Epithelial cell of esophagus (primary cell): ENCODE measurements at regions not wholly inside any gene's neighbourhood (a gene's known extent, or its start where the extent isn't known, plus 50 kb on each side); places are given as distances from the start of the nearest gene placed in this dataset.

Experiments used
- DNase-seq: peaks from one replicate; pipeline ENCODE4 v3.0.0; 2010; ENCODE audit warnings: low read depth
- H3K4me3 ChIP-seq: 2 replicates; pipeline ENCODE4 v1.5.1; 2011; ENCODE audit warnings: mild to moderate bottlenecking, low read length, control low read depth
- TF ChIP-seq, protein P1 (sequence below): IDR thresholded peaks from 2 replicates; pipeline ENCODE4 v1.5.1; 2011; ENCODE audit warnings: low read depth, mild to moderate bottlenecking, low read length, control low read depth, inconsistent platforms; ENCODE audit not compliant: insufficient read depth; ENCODE audit errors: missing control alignments

DNA sequence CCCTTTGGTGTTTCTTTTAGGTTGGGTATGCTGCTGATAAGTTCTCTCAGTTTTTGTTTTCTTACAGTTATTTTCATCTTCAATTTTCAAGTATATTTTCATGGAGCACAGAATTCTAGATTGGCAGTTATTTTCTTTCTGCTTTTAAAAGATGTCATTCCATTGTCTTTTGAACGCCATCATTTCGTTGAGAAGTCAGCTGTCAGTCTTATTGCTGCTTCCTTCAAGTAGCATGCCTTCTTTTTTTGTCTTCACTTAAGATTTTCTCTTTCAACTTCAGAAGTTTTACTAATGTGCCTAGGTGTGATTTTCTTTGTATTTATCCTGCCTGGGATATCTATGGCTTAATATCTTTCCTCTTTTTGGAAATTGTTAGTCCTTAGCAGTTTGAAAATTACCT lies 262.2 kb upstream of the PMFBP1 start:
- peak; percentile 37 for DNase-seq
- TF ChIP-seq, protein P1, sequence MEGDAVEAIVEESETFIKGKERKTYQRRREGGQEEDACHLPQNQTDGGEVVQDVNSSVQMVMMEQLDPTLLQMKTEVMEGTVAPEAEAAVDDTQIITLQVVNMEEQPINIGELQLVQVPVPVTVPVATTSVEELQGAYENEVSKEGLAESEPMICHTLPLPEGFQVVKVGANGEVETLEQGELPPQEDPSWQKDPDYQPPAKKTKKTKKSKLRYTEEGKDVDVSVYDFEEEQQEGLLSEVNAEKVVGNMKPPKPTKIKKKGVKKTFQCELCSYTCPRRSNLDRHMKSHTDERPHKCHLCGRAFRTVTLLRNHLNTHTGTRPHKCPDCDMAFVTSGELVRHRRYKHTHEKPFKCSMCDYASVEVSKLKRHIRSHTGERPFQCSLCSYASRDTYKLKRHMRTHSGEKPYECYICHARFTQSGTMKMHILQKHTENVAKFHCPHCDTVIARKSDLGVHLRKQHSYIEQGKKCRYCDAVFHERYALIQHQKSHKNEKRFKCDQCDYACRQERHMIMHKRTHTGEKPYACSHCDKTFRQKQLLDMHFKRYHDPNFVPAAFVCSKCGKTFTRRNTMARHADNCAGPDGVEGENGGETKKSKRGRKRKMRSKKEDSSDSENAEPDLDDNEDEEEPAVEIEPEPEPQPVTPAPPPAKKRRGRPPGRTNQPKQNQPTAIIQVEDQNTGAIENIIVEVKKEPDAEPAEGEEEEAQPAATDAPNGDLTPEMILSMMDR = no peak
- H3K4me3 ChIP-seq = no peak overlapping the region

DNA sequence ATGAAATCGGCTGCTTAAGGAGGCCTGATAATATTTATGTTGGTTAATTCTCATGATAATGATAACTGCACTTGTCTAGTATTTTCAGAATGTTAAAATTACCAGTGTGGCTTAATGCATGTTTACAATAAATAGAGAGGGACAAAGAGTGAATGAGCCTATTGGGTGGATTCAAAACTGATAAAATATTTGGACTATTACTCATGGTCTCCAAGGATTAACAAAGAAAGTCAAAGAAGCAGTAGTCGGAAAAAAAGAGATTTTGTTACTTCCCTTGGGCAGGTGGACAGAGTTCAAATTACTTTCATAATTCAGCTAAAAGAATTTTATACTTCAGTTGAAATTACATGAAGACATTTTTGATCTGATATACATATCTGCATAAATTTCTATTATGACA lies 258.2 kb upstream of the PMFBP1 start:
- TF ChIP-seq, protein P1 = no peak

DNA sequence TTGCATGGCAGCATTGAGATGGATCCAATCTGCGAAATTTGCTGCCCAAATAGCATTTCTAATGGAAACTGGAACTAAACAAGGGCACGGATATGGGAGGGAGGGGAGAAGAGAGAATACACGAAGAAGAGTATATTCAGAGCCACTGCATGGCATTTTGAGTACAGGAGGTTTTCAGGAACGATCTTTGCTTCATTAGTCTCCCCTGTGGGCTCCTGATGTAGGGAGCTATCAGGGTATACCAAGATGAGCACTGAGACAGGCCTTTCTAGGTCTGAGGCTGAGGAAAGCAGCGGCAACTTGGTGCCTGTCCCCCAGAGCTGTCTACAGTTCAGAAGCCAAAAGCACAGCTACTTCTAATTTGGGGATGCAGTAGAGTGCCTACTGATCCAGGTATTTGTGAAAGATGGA lies 257.7 kb upstream of the PMFBP1 start:
- TF ChIP-seq, protein P1 = no peak
- DNase-seq = no peak
- no peak overlapping the region for H3K4me3 ChIP-seq

More for the DNA sequence above, 258.2 kb upstream of the PMFBP1 start:
- DNase-seq = no peak
- H3K4me3 ChIP-seq = no peak overlapping the region

DNA sequence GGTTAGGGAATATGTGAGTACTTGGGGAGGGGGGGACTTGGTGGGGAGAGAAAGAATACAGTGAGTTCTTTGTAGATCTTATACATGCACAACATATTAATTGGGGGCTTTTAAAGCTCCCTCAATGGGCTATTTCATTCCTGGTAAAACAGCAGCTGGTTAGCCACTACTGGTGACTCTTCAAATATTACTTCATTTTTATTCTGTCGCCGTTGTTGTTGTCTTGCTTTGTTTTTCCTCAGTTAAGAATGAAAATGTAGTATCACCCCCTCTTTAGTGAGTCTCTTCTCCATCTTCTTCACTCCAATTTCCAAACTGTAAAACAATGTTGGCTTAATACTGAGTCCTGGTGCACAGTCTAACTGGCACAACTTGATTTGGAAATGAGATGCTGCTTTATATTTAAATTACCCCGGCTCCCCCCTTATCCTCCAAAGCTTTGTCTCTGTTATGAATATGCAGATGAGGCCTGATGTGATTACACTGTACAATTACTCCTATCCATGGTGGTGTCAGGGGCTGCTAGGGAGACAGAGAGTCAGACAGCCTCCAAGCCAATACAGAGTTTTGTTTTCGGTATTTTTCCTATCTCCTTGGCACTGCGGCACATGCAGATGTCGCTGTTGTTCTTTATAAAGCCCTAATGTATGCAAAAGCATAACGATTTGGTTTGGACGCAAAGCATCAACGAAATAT lies 256.9 kb upstream of the PMFBP1 start:
- H3K4me3 ChIP-seq = no peak overlapping the region
- no peak for DNase-seq
- TF ChIP-seq, protein P1 = no peak

DNA sequence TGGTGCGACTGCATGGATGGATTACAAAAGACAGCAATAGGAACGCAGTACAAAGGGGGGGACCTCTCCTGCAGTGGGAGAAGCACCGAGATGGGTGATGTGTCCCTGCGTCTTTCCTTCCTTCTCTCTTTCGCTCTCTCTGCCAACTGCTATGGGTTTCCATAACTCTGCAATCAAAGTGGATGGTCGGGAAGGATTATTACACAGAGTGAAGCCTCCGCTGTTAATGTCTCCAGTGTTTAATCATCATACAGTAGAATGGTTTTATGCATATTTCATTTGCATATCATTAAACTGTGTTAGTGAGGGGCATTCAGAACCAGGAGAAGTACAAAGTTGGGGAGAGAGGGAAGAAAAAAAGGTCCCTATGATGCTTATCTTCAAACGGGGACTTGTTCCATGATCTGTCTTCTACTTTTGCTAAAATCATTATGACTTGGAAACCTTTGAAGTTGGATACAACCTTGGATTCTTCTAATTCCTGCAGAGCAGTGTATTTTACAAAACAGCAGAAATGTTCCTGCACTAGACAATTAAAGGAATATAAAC lies 255.9 kb upstream of the PMFBP1 start:
- TF ChIP-seq, protein P1 = no peak
- DNase-seq = no peak
- H3K4me3 ChIP-seq = no peak overlapping the region

DNA sequence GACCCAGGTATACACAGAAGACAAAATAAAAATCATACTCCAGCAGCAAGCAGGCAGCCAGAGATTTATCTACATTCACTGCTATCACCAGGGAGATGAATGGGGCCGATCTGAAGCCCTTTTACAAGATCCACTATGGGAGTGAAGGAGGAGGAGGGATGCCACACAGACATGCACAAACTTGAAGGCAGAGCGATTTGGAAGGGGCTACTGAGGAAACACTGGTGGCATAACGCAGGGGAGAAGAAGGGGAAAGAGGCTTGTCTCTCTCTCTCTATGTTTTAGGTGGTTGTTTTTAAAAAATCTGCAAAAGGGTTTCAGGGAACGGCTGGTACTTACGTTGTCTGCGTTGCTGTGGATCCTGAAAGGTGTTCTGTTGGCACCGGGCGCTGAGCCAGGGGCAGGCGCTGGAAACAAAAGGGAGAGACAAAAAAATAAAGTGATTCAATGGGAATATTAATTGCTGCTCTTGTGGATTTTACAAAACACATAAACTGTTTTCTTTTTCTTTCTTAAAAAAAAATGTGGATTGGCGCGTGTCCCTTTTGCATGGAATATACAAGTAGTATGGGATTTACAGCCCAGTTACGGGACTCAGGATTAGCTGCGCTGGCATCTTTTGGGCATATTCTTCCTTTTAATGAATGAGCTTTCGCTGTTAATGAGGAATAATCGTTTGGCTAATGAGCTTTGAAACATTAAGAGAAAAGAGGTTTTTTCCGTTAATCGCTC lies 255.3 kb upstream of the PMFBP1 start:
- no peak for DNase-seq
- TF ChIP-seq, protein P1 = no peak
- H3K4me3 ChIP-seq = no peak overlapping the region
